ENCODE measurements at regions not wholly inside any gene's neighbourhood (a gene's known extent, or its start where the extent isn't known, plus 50 kb on each side); places are given as distances from the start of the nearest gene placed in this dataset.
"Not testable (repeated sequence)": the region's sequence is repeated elsewhere in the genome, so short reads cannot be mapped to it uniquely, and the experiment has no call there.

DNA sequence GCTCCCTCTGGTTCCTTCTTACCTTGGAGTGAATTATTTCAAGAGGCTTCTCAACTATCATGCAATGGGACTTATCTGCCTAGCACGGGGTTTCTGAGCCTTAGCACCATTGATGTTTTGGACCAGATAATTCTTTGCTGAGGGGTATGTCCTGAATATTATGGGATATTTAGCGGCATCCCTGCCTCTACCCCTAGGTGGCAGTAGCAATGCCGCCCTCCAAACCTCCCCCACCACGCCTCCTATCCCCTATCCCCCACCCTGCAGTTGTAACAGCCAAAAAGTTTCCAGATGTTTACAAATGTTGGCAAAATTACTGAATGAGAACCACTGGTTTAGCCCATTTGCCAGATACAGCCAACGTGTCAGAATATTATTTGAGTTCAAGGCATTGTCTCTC lies 125.5 kb downstream of the POSTN start:
- no peak for DNase-seq

DNA sequence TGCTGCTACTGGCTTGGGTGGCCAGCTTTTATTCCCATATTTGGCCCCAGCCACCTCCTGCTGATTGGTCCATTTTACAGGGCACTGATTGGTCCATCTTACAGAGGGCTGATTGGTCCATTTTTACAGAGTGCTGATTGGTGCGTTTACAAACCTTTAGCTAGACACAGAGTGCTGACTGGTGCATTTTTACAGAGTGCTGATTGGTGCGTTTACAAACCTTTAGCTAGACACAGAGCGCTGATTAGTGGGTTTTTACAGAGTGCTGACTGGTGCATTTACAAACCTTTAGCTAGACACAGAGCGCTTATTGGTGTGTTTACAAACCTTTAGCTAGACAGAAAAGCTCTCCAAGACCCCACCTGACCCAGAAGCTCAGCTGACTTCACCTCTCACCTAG lies 126.3 kb downstream of the POSTN start:
- not testable (repeated sequence) for DNase-seq

DNA sequence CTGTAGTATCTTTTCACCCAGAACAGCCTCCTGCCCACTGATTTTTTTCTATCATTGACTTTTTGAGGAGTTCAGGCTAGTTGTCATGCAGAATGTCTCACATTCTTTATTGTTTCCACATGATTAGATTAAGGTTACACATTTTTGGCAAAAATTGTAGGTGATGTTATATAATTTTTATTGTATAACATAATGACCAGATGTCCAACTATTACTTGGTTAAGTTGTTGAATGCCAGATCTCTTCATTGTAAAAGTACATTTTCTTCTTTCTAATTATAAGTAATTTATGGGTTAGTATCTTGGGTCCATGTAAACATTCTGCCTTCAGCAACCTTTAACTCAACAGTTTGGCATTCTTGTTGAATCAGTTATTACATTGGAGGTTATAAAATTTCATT lies 138.4 kb downstream of the POSTN start:
- DNase-seq: no peak

DNA sequence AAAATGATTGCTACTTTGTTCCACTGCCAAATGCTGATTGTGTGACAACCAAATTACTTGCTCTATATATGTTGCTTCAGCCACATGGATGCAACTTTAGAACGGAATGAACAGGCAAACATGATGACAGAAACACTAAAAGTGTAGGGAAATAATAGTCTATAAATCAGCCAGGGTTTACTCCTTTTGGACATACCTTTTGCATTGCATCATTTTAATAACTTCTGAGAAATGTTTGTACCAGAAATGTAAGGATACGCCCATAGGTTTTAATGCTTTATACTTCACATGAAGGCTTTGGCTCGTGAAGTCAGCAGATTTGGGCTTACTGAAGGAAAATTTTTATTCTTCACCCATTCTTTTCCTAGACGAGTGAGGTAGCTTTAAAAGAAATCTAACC lies 141.0 kb downstream of the POSTN start:
- DNase-seq: peak; percentile 50

DNA sequence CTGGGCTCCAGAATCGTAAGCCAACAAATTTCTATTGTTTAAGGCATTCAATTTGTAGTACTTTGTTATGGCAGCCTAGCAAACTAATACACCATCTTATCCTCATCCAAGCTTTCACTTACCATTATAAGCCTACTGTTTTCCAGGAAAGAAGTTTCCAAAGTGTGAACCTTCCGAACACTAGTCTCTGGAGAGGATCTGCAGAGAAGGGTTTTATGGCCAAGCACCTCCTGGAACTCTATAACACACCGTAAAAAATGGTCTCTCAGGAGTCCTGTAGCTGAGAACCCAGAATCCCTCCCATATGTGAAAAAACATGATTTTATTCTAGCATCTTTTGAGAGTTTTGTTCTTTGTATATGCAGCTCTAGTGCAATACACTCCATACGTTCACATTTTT lies 142.1 kb downstream of the POSTN start:
- no peak for DNase-seq

DNA sequence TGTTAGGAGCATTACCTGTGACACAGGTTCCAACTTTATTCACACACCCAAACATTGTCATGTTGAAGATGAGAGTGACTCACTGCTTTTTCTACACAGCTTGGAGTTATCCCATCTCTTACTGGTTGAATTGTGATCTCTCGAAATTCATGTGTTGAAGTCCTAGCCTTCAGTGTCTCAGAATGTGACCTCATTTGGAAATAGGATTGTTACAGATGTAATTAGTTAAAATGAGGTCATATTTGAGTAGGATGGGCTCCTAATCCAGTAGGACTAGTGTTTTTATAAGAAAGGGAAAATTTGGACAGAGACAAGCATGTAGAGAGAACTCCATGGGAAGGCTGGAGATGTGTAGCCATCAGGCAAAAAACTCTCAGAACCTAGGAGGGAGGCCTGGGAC lies 142.5 kb downstream of the POSTN start:
- no peak for DNase-seq

DNA sequence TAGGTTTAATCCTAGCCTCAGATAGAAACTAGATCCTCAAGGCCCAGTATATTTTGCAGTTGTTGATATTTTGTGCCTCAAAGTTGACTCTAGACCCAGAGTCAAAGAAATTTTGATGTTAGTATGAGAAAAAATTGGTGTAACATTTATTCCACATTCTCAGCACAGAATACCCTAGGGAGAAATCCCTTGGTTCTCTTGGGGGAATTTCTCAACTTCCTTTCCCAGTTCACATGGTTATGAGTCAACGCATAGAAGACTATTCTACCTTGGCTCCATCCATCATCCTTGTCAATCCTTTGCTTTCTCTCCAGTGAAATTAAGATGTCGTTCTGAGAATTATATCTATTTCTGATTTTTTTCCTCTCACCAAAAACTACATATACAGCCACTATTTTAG lies 145.3 kb downstream of the POSTN start:
- DNase-seq: peak; percentile 61

DNA sequence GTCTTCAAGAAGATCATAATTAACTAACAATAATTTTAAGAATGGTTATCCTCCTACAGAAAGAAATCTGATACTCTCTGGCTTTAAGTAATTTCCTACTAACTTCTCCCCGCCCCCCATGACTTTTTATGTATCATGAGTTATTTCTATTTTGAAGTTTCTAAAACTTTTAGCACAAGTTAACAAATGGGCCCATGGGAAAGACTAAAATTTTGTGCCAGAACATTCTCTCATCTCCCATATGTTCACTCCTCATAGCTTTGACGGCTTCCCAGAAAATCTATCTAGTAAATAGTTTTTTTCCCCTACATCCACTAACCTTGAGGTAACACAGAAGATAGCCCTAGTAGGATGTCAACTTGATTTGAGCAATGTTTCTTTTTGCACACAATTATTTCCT lies 148.3 kb downstream of the POSTN start:
- DNase-seq: no peak

DNA sequence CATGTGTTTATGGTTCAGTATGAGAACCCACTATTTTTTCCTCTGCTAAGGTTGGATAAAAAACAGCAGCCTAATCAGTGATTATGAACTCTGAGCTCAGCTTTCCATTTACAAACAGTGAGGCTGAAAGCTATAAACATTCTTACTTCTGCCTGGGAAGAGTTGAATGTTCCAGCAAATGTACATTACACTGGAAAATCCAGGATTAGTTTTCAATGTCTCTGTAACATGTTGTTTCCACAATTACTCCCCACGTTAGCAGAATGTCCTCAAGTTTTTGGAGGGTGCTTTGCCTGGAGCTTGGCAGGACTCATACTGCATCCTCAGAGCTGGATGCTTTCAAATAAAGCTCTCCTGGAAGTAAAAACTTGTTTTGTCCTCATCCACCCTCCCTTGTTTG lies 150.4 kb downstream of the POSTN start:
- DNase-seq: no peak

DNA sequence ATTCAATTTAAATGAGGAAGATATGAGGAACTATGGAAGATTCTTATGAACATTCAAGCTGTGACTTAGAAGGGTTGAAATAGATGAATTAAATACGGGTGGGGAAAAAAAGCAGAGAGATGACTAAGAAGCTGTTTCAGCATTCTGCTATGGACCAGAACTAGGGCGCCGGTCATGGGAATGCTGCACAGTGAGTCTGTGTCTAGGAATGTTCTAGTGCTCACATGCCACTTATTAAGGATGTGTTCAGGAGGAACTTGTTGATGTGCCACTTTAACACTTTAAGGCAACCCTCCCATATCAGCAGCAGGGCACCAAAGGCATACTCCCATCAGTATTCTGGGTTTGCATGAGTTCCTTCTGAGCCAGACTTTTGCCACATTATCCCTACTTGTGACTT lies 152.1 kb downstream of the POSTN start:
- peak; percentile 71 for DNase-seq

DNA sequence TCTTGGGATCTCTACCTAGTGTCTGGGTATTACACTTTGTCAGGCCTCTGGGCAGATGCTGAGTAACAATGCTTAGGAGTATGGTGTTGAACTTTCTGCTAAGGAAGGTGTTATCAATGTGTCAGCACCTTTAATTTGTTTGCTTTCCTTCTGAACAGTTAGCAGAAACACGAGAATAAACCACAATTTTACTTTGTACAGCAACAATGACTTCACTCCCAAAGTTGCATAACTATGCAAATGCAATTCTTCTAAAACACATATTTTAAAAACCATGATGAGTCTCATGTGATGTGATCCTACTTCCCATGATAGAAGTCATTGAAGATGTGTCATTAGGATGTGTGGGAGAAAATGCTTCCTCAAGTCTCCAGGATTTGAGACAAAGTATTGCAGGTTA lies 155.0 kb downstream of the POSTN start:
- DNase-seq: peak; percentile 51

DNA sequence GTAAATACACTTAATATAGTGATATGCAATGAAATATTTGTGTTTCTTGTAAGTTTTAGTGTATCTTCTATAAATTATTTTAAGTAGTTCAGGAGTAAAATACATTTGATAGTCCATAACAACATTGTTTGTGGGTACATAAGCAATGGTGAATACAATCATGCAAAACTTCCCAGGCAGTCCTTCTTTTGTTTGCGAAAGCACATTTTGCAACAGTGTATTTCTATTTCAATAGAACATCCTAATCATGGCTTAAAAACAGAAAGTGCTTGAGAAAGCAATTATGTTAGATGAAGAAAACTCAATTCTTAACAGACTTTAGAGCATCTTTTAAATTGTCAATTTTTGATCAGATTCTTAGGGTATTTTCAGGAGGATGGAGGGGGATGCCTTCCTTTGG lies 155.6 kb downstream of the POSTN start:
- no peak for DNase-seq

DNA sequence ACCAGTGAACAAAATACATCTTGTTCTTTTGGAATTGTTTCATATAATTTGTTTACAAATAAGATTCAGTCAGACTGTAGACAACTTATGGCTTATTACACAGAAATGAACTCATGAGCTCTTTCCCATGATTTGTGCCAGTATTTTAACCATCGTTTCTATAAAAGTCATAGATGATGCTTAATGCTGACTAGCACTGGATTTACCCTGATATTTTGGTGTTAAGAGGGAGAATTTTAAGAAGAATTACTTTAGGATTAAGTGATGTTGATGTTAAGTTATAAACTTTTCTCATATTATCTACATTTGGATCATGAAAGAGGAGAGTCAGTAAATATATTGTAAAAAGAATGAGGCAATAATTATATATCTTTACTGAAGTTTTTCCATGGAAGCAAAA lies 162.7 kb downstream of the POSTN start:
- DNase-seq: no peak

DNA sequence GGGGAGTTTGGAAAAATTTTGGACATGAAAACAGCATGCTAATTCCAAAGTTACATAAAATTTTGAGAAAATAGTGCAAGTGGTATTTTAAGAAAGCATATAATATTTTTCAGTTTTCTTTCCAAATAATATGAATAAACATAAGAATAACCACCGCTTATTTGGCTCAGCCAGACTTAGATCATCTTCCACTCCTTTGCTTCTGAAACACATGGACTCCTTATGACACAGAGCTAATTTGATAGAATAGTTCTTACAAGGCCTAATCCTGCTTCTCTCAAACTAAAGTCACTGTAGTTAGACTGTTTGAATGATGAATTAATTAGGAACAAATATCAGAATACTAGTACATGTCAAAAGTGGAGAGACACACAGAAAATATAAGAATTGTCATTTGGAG lies 165.5 kb downstream of the POSTN start:
- DNase-seq: no peak

DNA sequence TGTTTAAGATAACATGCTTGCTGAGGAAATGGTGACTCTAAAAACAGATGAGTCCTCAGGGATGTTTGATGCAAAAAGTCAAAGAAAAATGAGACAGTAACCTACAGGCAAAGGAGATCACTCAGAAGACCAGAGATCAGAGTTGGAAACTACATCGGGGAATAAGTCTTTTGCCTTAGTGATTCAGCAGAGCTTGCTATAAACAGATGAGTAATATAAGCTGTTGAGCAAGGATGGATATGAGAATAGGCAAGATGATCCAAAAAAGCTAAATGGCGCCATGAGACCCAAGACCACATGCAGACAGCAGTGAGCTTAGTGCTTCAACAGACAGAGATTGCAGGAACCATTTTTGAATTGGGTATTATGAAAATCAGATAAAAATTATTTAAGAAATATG lies 168.6 kb downstream of the POSTN start:
- peak; percentile 36 for DNase-seq

DNA sequence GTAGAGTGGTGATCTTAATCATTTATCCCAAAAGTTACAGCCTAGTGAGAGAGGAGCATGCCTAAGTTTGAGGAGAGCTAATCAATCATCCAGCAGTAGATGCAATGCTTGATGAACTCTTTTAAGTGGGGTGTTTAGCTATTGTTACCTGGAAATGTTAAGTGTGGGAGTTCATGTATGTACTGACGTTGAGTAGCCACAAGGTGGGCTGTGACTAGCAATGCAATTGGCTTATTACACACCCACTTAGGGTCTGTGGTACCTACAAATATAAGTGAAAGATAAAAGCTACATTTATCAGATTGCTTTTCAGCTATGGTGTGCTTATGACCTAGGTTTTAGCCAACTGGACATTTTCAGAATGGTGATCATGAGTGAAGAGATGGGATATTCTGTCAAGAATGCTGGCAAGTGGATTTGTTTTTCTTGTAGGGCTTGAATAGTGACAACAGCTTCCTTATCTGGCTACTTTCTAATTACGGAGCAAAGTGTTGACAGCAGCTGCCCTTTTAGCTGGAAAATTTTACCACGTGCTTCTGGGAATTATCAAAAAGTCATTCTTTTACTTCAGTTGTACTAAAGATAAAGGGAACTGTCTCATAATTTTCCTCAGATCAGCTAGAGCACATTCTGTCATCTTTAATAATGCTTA lies 170.6 kb downstream of the POSTN start:
- DNase-seq: no peak

DNA sequence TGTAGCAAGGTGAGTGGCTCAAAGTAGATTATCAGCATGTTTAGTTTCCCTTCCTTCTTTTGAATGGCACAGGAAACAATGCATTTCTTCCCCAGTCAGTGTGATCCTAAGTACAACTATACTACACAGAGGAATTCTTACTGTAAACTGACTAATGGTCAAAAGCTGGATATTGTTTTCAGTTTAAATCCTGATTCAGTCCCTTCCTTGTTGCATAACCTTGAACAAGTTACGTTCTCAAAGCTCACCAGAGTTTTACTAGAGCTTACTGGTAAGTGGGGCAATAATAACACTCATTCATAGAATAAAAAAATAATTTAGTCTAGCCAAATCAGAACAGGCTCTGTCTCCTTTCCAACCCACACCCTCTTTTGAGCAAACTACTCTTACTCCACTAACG lies 180.1 kb downstream of the POSTN start:
- no peak for DNase-seq

DNA sequence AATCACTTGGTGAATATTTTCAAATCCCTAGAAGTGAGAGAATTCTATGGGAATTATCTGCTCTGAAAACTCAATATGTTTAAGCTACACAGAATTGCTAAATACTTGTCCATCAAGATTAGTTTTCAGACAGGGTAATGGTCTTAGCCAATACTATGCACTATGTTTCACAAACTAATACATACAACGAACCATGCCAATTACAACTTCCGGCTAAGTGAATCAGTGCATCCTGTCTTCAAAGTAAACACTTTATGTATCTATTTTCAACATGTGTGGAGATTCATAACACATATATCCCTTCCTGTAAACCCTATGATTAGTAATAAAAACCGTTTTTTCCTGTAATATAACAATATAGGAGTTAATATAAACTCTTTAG lies 181.5 kb downstream of the POSTN start:
- DNase-seq: no peak

DNA sequence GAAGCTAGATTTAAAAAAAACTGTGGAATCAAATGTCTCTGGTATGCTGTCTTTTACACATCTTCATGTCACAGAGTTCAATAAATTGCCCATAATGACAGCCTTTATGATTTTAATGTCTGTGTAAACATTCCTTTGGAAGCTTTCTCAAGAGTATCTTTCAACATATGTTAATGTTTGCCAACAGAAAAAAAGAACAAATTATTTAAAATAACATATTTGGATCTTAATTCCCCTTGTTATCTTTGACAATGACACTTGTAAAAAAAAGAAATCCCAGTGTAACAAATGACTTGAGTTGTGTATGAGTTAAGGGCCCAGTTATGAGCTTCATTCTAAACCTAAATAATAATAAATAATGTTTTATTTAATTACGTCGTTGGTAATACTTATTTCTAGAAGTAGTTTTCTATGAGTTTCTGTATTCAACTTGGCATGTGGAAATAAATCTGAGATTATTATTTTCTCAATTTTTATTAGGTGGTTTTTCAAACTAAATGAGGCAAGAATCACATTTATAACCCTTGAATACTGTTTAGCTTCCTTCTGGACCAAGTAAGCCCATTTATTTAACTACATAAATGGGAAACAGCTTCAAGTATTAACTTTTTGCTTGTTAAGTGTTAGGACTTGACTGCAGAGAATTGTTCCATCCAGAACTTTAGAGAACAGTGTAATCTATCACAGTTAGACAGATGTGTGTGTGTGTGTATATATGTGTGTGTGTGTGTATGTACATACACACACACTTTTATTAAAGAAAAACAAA lies 182.1 kb downstream of the POSTN start:
- DNase-seq: no peak

DNA sequence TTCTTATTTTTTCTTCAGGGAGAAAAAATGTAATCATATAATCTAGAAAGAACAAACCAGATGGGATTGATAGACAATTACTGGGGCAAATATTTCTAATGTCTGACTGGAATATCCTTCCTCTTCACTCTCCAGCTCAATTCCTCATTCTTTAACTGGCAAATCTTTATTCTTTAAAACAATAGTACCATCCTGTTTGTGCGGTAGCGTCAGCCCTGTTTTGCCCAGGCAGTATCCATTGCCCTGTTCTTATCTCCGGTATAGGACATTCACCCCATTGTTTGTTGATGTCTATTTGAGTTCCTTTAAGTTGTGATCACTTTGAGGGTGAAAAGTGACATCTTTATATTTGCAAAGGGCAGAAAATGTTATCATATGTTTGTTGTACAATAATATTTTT lies 185.4 kb downstream of the POSTN start:
- no peak for DNase-seq

DNA sequence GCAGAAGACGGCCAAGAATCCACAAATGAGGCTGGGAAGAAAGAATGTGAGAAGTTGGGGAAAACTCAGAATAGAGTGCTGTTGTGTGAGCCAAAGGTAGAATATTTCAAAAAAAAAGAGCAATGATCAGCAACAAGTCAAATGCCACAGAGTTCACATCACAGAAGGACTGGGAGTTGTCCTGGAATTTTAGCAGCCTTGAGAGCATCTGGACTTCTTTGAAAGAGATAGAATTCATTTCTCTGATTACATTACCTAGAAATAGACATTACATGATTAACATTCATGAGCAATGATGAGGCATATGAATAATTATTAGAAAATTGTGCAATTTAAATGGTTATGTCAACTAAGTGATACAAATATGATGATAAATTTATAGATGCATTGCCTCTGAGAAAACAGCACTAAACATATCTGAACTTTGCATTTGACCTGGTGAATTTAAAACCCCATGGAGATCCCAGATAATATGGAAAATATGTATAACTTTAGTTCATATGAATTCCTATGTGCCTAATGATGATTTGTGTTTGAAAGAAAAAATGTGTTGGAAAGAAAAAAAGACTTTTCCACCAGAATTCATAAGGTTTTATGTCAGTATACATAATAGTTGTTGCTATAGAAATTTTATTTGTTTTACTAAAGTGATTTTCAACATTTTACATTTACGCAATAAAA lies 186.2 kb downstream of the POSTN start:
- no peak for DNase-seq

DNA sequence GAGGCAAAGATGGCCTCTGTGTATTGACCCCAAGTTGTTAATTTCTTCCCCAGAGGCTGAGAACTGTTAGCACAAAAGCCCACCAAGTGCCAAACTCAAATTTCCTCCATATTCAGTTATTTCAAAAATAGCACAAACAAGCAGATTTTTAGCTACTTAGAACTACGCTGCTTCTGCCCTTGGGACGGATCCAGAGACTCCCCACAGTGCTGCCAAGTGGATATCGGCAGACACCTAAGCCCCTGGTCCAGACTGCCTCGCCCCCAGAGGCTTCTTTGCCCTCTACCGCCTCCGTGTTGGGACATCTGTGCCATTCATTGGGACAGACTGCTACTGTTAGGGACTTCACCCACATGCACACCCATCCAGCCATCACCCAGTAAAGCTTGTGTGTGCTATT lies 188.3 kb downstream of the POSTN start:
- DNase-seq: no peak

DNA sequence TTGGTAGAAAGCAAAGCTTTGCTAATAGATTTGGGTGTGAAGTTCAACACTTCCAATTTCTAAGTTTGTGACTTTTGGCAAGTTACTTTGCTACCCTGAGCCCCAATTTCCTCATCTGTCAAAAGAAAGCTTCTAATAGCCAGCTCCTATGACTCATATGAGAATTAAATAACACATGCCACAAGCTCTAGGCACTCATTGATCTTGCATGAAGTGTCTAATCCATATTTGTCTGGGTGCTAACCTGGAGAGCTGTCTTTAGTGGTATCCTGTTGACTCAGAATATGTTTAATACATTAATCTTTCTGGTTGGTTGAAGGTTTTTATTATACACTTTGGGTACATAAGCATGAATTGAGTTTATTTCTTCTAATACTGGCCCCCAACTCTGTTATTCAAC lies 188.8 kb downstream of the POSTN start:
- no peak for DNase-seq

DNA sequence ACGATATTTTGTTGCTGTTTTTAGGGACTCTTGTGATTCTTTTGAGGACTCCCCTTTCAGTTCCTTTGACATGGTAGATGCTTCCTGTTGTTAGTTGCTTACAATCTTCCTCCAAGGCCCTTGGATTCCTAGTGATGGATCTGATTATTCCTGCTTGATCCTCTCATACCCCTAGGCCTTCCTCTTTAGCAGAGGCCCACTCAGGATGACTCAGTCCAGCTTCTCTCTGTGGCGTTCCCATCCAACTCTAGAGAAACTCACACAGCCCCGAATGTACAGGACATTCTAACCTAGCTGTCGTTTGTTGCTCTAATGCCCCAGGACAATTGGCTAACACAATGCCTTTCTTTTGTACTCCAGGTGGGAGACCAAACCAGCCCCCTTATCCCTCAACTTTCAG lies 191.4 kb downstream of the POSTN start:
- DNase-seq: no peak
